K562 (cell line): ENCODE measurements at regions not wholly inside any gene's neighbourhood (a gene's known extent, or its start where the extent isn't known, plus 50 kb on each side); places are given as distances from the start of the nearest gene placed in this dataset.

Experiments
- BRF1 ChIP-seq: IDR thresholded peaks from 3 replicates; pipeline ENCODE4 v1.6.1; 2011; ENCODE audit warnings: borderline replicate concordance, mild to moderate bottlenecking; ENCODE audit not compliant: insufficient read length; ENCODE audit errors: extremely low read depth
- DPF2 ChIP-seq: fragments of 450-650 bp; IDR thresholded peaks from 2 replicates; pipeline ENCODE4 v1.6.1; 2016
- ESRRA ChIP-seq: fragments of 450-650 bp; IDR thresholded peaks from 2 replicates; pipeline ENCODE4 v1.6.1; 2014; ENCODE audit warnings: low read depth, mild to moderate bottlenecking, moderate library complexity, borderline replicate concordance
- NRF1 ChIP-seq, 2 experiments: fragments of 450-650 bp; IDR thresholded peaks in 1 of 2; conservative IDR thresholded peaks in 1 of 2; 2 replicates each; pipeline ENCODE4 v1.6.1; 2014; ENCODE audit warnings: mild to moderate bottlenecking in 2 of 2
- PCBP2 ChIP-seq: fragments of 200-400 bp; formaldehyde crosslinking; IDR thresholded peaks from 2 replicates; pipeline ENCODE4 v1.6.1; 2018; ENCODE audit warnings: low read length, low read depth, mild to moderate bottlenecking, moderate library complexity; ENCODE audit not compliant: poor library complexity, severe bottlenecking
- RAD21 ChIP-seq, 2 experiments: fragments of 250-450 bp in 1 of 2; fragments of 450-650 bp in 1 of 2; sonication (Bioruptor Pico) in 1 of 2; formaldehyde crosslinking in 1 of 2; IDR thresholded peaks in 1 of 2; conservative IDR thresholded peaks in 1 of 2; 2 replicates each; pipeline versions ENCODE4 v1.4.0 to v1.8.0; 2020 to 2022; ENCODE audit warnings: mild to moderate bottlenecking in 2 of 2, moderate library complexity in 1 of 2
- SMAD3 ChIP-seq: fragments of 450-650 bp; formaldehyde crosslinking; conservative IDR thresholded peaks from 2 replicates; pipeline ENCODE4 v1.4.0; 2020; ENCODE audit warnings: mild to moderate bottlenecking
- SP1 ChIP-seq: sonication (generic); formaldehyde crosslinking; IDR thresholded peaks from 2 replicates; pipeline ENCODE4 v1.8.1; 2022; ENCODE audit warnings: mild to moderate bottlenecking, missing genetic modification reagents
- SPI1 ChIP-seq: IDR thresholded peaks from 2 replicates; pipeline ENCODE4 v1.6.1; 2011; ENCODE audit warnings: low read depth, low read length, control low read depth, borderline replicate concordance
- USF1 ChIP-seq: sonication (generic); formaldehyde crosslinking; IDR thresholded peaks from 2 replicates; pipeline ENCODE4 v1.9.0; 2022; ENCODE audit warnings: mild to moderate bottlenecking, missing genetic modification reagents
- ZBTB2 ChIP-seq: fragments of 450-650 bp; IDR thresholded peaks from 2 replicates; pipeline ENCODE4 v1.6.1; 2016; ENCODE audit warnings: antibody characterized with exemption
- ZKSCAN3 ChIP-seq: fragments of 250-450 bp; sonication (Bioruptor Pico); IDR thresholded peaks from 2 replicates; pipeline ENCODE4 v1.4.0; 2020
- ZNF175 ChIP-seq: fragments of 200-800 bp; sonication (Bioruptor generic); IDR thresholded peaks from 2 replicates; pipeline ENCODE4 v1.6.1; 2016; ENCODE audit warnings: low read depth, mild to moderate bottlenecking, missing genetic modification characterization, missing compliant biosample characterization
- ZNF217 ChIP-seq: sonication (generic); formaldehyde crosslinking; IDR thresholded peaks from 2 replicates; pipeline ENCODE4 v1.8.0; 2022; ENCODE audit warnings: mild to moderate bottlenecking, missing genetic modification reagents

- TF ChIP-seq USF1 (CRISPR knock-in tag) = no peak
- no peak for TF ChIP-seq ZNF175 (CRISPR knock-in tag)
- TF ChIP-seq ZNF217 (CRISPR knock-in tag) = no peak
- TF ChIP-seq DPF2 = no peak
- no peak for TF ChIP-seq RAD21 (CRISPR knock-in tag; conservative IDR thresholded peaks at IDR 0.05 in 1 of 2, IDR thresholded peaks at IDR 0.05 in 1 of 2)
- no peak for TF ChIP-seq ESRRA
- no peak for TF ChIP-seq ZBTB2
- no peak for TF ChIP-seq ZKSCAN3 (CRISPR knock-in tag)
- TF ChIP-seq SP1 = no peak
- no peak for TF ChIP-seq NRF1 (conservative IDR thresholded peaks at IDR 0.05 in 1 of 2, IDR thresholded peaks at IDR 0.05 in 1 of 2)
- TF ChIP-seq SPI1 = no peak
- TF ChIP-seq SMAD3 = no peak
- no peak for TF ChIP-seq BRF1
- no peak for TF ChIP-seq PCBP2
Observed at GRCh38 chr18:27544206-27544605, 359.1 kb upstream of the CHST9 start.
